Stimulated activated CD4-positive, alpha-beta T cell treated with anti-CD3 and anti-CD28 coated beads, Interleukin-2, amount 100 ng/mL, for 24 hours (primary cell): ENCODE measurements at regions not wholly inside any gene's neighbourhood (a gene's known extent, or its start where the extent isn't known, plus 50 kb on each side); places are given as distances from the start of the nearest gene placed in this dataset.
A peak's percentile ranks its signal among the peaks of the same experiment; 100 is the strongest.
"Not testable (repeated sequence)": the region's sequence is repeated elsewhere in the genome, so short reads cannot be mapped to it uniquely, and the experiment has no call there.

ENCODE experiments used
- DNase-seq, 2 donors: peaks; one replicate each; pipeline ENCODE4 v3.0.0-alpha.2; 2020

- DNase-seq, result no peak
Measured at GRCh38 chr2:7094231-7094741, 177.1 kb downstream of the RNF144A start.

GRCh38 chr2:7096726-7097352 lies 179.6 kb downstream of the RNF144A start:
- DNase-seq, result no peak

- peak; percentile 81 to 82 for DNase-seq
Measured at GRCh38 chr2:7097353-7097895, 180.2 kb downstream of the RNF144A start.

GRCh38 chr2:7098816-7099215 lies 181.6 kb downstream of the RNF144A start:
- no peak for DNase-seq

- DNase-seq, result not testable (repeated sequence)
Measured at GRCh38 chr2:7099687-7100086, 182.5 kb downstream of the RNF144A start.

GRCh38 chr2:7102826-7103225 lies 185.6 kb downstream of the RNF144A start:
- no peak for DNase-seq

GRCh38 chr2:7108792-7109532 lies 191.8 kb downstream of the RNF144A start:
- no peak for DNase-seq

GRCh38 chr2:7109533-7109885 lies 192.3 kb downstream of the RNF144A start:
- no peak for DNase-seq

- DNase-seq, result no peak
Measured at GRCh38 chr2:7111626-7112025, 194.4 kb downstream of the RNF144A start.

GRCh38 chr2:7115364-7115763 lies 198.2 kb downstream of the RNF144A start:
- DNase-seq, result no peak

GRCh38 chr2:7115906-7116305 lies 198.7 kb downstream of the RNF144A start:
- DNase-seq, result no peak

GRCh38 chr2:7116511-7116910 lies 199.3 kb downstream of the RNF144A start:
- no peak for DNase-seq

GRCh38 chr2:7117076-7117475 lies 199.9 kb downstream of the RNF144A start:
- no peak for DNase-seq

GRCh38 chr2:7118606-7119131 lies 201.5 kb downstream of the RNF144A start:
- DNase-seq, result no peak

- no peak for DNase-seq
Measured at GRCh38 chr2:7119132-7119835, 202.1 kb downstream of the RNF144A start.

GRCh38 chr2:7121851-7122250 lies 204.6 kb downstream of the RNF144A start:
- DNase-seq, result no peak

- DNase-seq, result no peak
Measured at GRCh38 chr2:7127156-7127555, 209.9 kb downstream of the RNF144A start.

GRCh38 chr2:7127687-7128086 lies 210.5 kb downstream of the RNF144A start:
- DNase-seq, result no peak

- no peak for DNase-seq
Measured at GRCh38 chr2:7131261-7131660, 214.0 kb downstream of the RNF144A start.

- DNase-seq, result no peak
Measured at GRCh38 chr2:7132753-7133152, 215.5 kb downstream of the RNF144A start.

GRCh38 chr2:7133521-7133920 lies 216.3 kb downstream of the RNF144A start:
- no peak for DNase-seq

- no peak for DNase-seq
Measured at GRCh38 chr2:7140306-7140705, 223.1 kb downstream of the RNF144A start.

- no peak for DNase-seq
Measured at GRCh38 chr2:7145707-7146106, 228.5 kb downstream of the RNF144A start.
